Cardiac muscle cell (in vitro differentiated cells and primary cell): ENCODE measurements at regions not wholly inside any gene's neighbourhood (a gene's known extent, or its start where the extent isn't known, plus 50 kb on each side); places are given as distances from the start of the nearest gene placed in this dataset.
A peak's percentile ranks its signal among the peaks of the same experiment; 100 is the strongest.

Experiments
- DNase-seq, 2 donors: peaks; one replicate each; pipeline versions ENCODE4 v3.0.0 to v3.0.0-alpha.2; 2010 to 2017; ENCODE audit warnings: low read depth in 1 of 2, low spot score in 1 of 2
- H3K27ac ChIP-seq: fragments of 200-600 bp; sonication (generic); 2 replicates; pipeline ENCODE4 v1.5.1; 2016
- H3K27me3 ChIP-seq: fragments of 200-600 bp; sonication (generic); 2 replicates; pipeline ENCODE4 v1.6.0; 2016; ENCODE audit warnings: control low read depth
- H3K36me3 ChIP-seq: fragments of 200-600 bp; sonication (generic); 2 replicates; pipeline ENCODE4 v1.5.1; 2016; ENCODE audit warnings: control low read depth
- H3K4me1 ChIP-seq: fragments of 200-600 bp; sonication (generic); 2 replicates; pipeline ENCODE4 v1.8.1; 2017; ENCODE audit warnings: low read depth, mild to moderate bottlenecking, mixed run types
- H3K4me3 ChIP-seq: fragments of 200-600 bp; sonication (generic); 2 replicates; pipeline ENCODE4 v1.5.1; 2016; ENCODE audit warnings: mild to moderate bottlenecking
- H3K9me3 ChIP-seq: fragments of 200-600 bp; sonication (generic); 2 replicates; pipeline ENCODE4 v1.5.1; 2017; ENCODE audit warnings: low read depth, mild to moderate bottlenecking, control low read depth
- CTCF ChIP-seq: IDR thresholded peaks from 2 replicates; pipeline ENCODE4 v1.5.1; 2012; ENCODE audit warnings: low read depth, mild to moderate bottlenecking, low read length

- TF ChIP-seq CTCF: no peak
- no peaks in the 10 kb centered on the region for H3K36me3 ChIP-seq
- DNase-seq: no peak
These were observed 58.9 kb upstream of the SDK2 start for GRCh38 chr17:73703192-73703591.

GRCh38 chr17:73703917-73704316 is 59.7 kb upstream of the SDK2 start:
- Histone ChIP-seq H3K36me3 (no peaks in the 10 kb centered on the region), H3K27ac (no peak overlapping the region), H3K27me3 (peaks cover 15% of the 10 kb centered on the region), H3K4me3 (no peak overlapping the region), H3K4me1 (no peaks in the 10 kb centered on the region), H3K9me3 (no peaks in the 10 kb centered on the region)
- DNase-seq: no peak
- no peak for TF ChIP-seq CTCF

More at GRCh38 chr17:73703192-73703591, 58.9 kb upstream of the SDK2 start:
- Histone ChIP-seq H3K9me3 (no peaks in the 10 kb centered on the region), H3K27ac (no peak overlapping the region), H3K4me1 (no peaks in the 10 kb centered on the region), H3K27me3 (peaks cover 15% of the 10 kb centered on the region), H3K4me3 (no peak overlapping the region)

- Histone ChIP-seq H3K4me3 (no peak overlapping the region), H3K27ac (no peak overlapping the region), H3K9me3 (no peaks in the 10 kb centered on the region), H3K27me3 (peaks cover 11% of the 10 kb centered on the region), H3K36me3 (no peaks in the 10 kb centered on the region), H3K4me1 (no peaks in the 10 kb centered on the region)
- no peak for TF ChIP-seq CTCF
- peak in 1 of 2 donors; percentile 43 for DNase-seq
These were observed 61.3 kb upstream of the SDK2 start for GRCh38 chr17:73705594-73705993.

GRCh38 chr17:73706428-73706827 is 62.2 kb upstream of the SDK2 start:
- Histone ChIP-seq H3K27ac (no peak overlapping the region), H3K9me3 (no peaks in the 10 kb centered on the region), H3K4me1 (no peaks in the 10 kb centered on the region), H3K36me3 (no peaks in the 10 kb centered on the region), H3K27me3 (peaks cover 11% of the 10 kb centered on the region), H3K4me3 (no peak overlapping the region)
- no peak for TF ChIP-seq CTCF
- no peak for DNase-seq

- Histone ChIP-seq H3K9me3 (no peaks in the 10 kb centered on the region), H3K36me3 (no peaks in the 10 kb centered on the region), H3K27ac (no peak overlapping the region), H3K4me3 (no peak overlapping the region), H3K27me3 (peaks cover 11% of the 10 kb centered on the region), H3K4me1 (no peaks in the 10 kb centered on the region)
- DNase-seq: no peak
- no peak for TF ChIP-seq CTCF
These were observed 62.6 kb upstream of the SDK2 start for GRCh38 chr17:73706858-73707257.

- Histone ChIP-seq H3K36me3 (no peaks in the 10 kb centered on the region), H3K4me1 (no peaks in the 10 kb centered on the region), H3K4me3 (no peak overlapping the region), H3K27ac (no peak overlapping the region), H3K9me3 (no peaks in the 10 kb centered on the region), H3K27me3 (peaks cover 11% of the 10 kb centered on the region)
- no peak for TF ChIP-seq CTCF
- no peak for DNase-seq
These were observed 63.1 kb upstream of the SDK2 start for GRCh38 chr17:73707358-73707757.
